ENCODE measurements at regions not wholly inside any gene's neighbourhood (a gene's known extent, or its start where the extent isn't known, plus 50 kb on each side); places are given as distances from the start of the nearest gene placed in this dataset.

GRCh38 chr6:164104432-164104831 lies 689.9 kb downstream of the QKI start:
- H3K79me1 ChIP-seq (replicated peaks; ENCODE audit: low read length, poor library complexity, severe bottlenecking) = no peaks in the 10 kb centered on the region
- H2BK120ac ChIP-seq (ENCODE audit: low read depth, low read length) = no peak overlapping the region
- H3K23ac ChIP-seq (ENCODE audit: low read length in 2 of 2) = no peak overlapping the region
- H4K8ac ChIP-seq (ENCODE audit: low read length) = no peak overlapping the region
- H2BK15ac ChIP-seq (ENCODE audit: low read depth, poor library complexity, severe bottlenecking) = no peak overlapping the region
- H3K18ac ChIP-seq (ENCODE audit: low read depth in 1 of 2, low read length in 2 of 2) = no peak overlapping the region
- H2BK5ac ChIP-seq (ENCODE audit: low read depth, low read length, poor library complexity, severe bottlenecking) = no peak overlapping the region
- H3K4ac ChIP-seq (ENCODE audit: low read depth in 1 of 2, low read length in 2 of 2) = no peak overlapping the region
- 83% methylated on average over 3 of the region's 4 CpGs for WGBS
- H3K4me3 ChIP-seq (ENCODE audit: insufficient read depth in 1 of 2, low read depth in 1 of 2, low read length in 2 of 2) = no peak overlapping the region
- H2AK5ac ChIP-seq (ENCODE audit: low read length, severe bottlenecking) = no peak overlapping the region
- H3K14ac ChIP-seq (ENCODE audit: low read length in 2 of 2) = no peak overlapping the region
- no peak overlapping the region for H2AFZ ChIP-seq (ENCODE audit: low read depth, low read length)
- no peaks in the 10 kb centered on the region for H3K36me3 ChIP-seq (ENCODE audit: control insufficient read depth in 1 of 2, insufficient read depth in 2 of 2, low read depth in 1 of 2, low read length in 2 of 2)
- no peaks in the 10 kb centered on the region for H3K27me3 ChIP-seq (ENCODE audit: control insufficient read depth in 1 of 2, insufficient read depth in 1 of 2, low read length in 2 of 2)
- no peak overlapping the region for H3K9ac ChIP-seq (ENCODE audit: low read length)
- H2BK12ac ChIP-seq (ENCODE audit: low read length in 2 of 2) = no peak overlapping the region
- H3K27ac ChIP-seq (ENCODE audit: low read length, poor library complexity, severe bottlenecking) = no peak overlapping the region
- peaks cover 6% of the 10 kb centered on the region for H3K4me1 ChIP-seq (ENCODE audit: control insufficient read depth, insufficient read depth, low read depth, low read length)
- no peaks in the 10 kb centered on the region for H3K9me3 ChIP-seq (ENCODE audit: control insufficient read depth, low read length)
- no peak overlapping the region for H3K4me2 ChIP-seq (ENCODE audit: low read length, poor library complexity, severe bottlenecking)
- H4K91ac ChIP-seq (ENCODE audit: low read length) = no peak overlapping the region
- no peak for DNase-seq

DNA sequence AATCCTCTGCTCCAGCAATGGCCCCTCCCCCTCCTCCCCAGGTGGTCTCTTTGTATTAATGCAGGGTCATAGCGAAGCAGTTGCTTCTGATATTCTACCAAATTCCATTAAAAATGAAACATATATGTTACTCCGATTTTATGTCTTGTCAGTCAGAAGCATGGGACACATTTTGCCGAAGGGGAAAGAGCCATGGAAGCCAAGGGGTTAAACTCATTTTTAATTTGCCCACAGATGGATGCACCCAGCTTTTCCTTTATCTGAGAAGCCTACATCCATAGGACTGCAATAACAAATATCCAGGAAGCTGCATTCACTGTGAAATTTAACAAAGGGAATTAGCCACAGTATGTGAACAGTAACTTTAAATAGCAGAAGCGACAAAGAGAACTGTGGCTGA lies 688.2 kb downstream of the QKI start:
- Histone ChIP-seq H4K8ac (ENCODE audit: low read length) (no peak overlapping the region), H3K27me3 (ENCODE audit: control insufficient read depth in 1 of 2, insufficient read depth in 1 of 2, low read length in 2 of 2) (no peaks in the 10 kb centered on the region), H2AFZ (ENCODE audit: low read depth, low read length) (no peak overlapping the region), H2AK5ac (ENCODE audit: low read length, severe bottlenecking) (no peak overlapping the region), H3K27ac (ENCODE audit: low read length, poor library complexity, severe bottlenecking) (no peak overlapping the region), H3K36me3 (ENCODE audit: control insufficient read depth in 1 of 2, insufficient read depth in 2 of 2, low read depth in 1 of 2, low read length in 2 of 2) (no peaks in the 10 kb centered on the region), H3K79me1 (replicated peaks; ENCODE audit: low read length, poor library complexity, severe bottlenecking) (no peaks in the 10 kb centered on the region), H3K9ac (ENCODE audit: low read length) (no peak overlapping the region), H4K91ac (ENCODE audit: low read length) (no peak overlapping the region), H2BK120ac (ENCODE audit: low read depth, low read length) (no peak overlapping the region), H3K14ac (ENCODE audit: low read length in 2 of 2) (no peak overlapping the region), H3K4ac (ENCODE audit: low read depth in 1 of 2, low read length in 2 of 2) (no peak overlapping the region), H3K18ac (ENCODE audit: low read depth in 1 of 2, low read length in 2 of 2) (no peak overlapping the region), H3K4me2 (ENCODE audit: low read length, poor library complexity, severe bottlenecking) (no peak overlapping the region), H3K4me3 (ENCODE audit: insufficient read depth in 1 of 2, low read depth in 1 of 2, low read length in 2 of 2) (no peak overlapping the region), H3K9me3 (ENCODE audit: control insufficient read depth, low read length) (no peaks in the 10 kb centered on the region), H3K23ac (ENCODE audit: low read length in 2 of 2) (no peak overlapping the region), H2BK5ac (ENCODE audit: low read depth, low read length, poor library complexity, severe bottlenecking) (no peak overlapping the region), H2BK12ac (ENCODE audit: low read length in 2 of 2) (no peak overlapping the region), H3K4me1 (ENCODE audit: control insufficient read depth, insufficient read depth, low read depth, low read length) (no peaks in the 10 kb centered on the region), H2BK15ac (ENCODE audit: low read depth, poor library complexity, severe bottlenecking) (no peak overlapping the region)
- WGBS = 78% methylated on average over 3 of the region's 4 CpGs
- DNase-seq = no peak

- Histone ChIP-seq H2BK5ac (ENCODE audit: low read depth, low read length, poor library complexity, severe bottlenecking) (no peak overlapping the region), H2BK15ac (ENCODE audit: low read depth, poor library complexity, severe bottlenecking) (no peak overlapping the region)
Observed at GRCh38 chr6:164101859-164102258, 687.3 kb downstream of the QKI start.

DNA sequence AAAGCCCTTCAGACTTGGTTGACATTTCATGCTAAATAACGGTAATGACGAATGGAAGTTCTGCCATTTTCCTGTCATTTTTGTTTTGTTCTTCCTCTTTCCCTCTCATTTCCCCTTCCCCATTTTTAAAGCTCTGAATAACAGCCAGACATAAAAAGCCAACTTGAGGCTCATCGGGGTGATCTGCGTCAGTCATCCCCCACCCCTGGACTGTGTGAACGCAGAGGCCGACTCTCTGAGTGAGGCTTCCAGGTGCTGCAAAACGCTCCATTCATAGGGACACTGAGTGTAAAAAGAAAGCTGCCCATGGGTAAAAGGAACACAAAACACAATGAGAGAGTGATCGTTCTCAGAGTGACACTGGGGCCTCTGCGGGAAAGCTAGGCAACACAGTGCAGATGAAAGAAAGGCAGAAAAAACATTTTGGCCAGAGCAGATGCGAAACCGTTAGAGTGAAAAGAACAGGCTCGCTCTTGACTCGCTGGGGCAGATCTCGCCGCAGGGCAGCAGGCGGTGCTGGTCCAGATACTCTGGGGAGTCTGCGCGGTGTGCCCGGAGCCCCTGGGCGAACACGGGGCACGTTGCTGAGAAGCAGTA lies 684.8 kb downstream of the QKI start:
- DNase-seq = no peak
- no peak overlapping the region for H3K27ac ChIP-seq (ENCODE audit: low read length, poor library complexity, severe bottlenecking)
- 94% methylated on average over 19 of the region's 22 CpGs for WGBS
- no peak overlapping the region for H3K14ac ChIP-seq (ENCODE audit: low read length in 2 of 2)
- no peaks in the 10 kb centered on the region for H3K9me3 ChIP-seq (ENCODE audit: control insufficient read depth, low read length)
- no peak overlapping the region for H3K4me3 ChIP-seq (ENCODE audit: insufficient read depth in 1 of 2, low read depth in 1 of 2, low read length in 2 of 2)
- H2BK12ac ChIP-seq (ENCODE audit: low read length in 2 of 2) = no peak overlapping the region
- H2AK5ac ChIP-seq (ENCODE audit: low read length, severe bottlenecking) = no peak overlapping the region
- no peak overlapping the region for H3K9ac ChIP-seq (ENCODE audit: low read length)
- H2BK15ac ChIP-seq (ENCODE audit: low read depth, poor library complexity, severe bottlenecking) = no peak overlapping the region
- H2AFZ ChIP-seq (ENCODE audit: low read depth, low read length) = no peak overlapping the region
- no peaks in the 10 kb centered on the region for H3K36me3 ChIP-seq (ENCODE audit: control insufficient read depth in 1 of 2, insufficient read depth in 2 of 2, low read depth in 1 of 2, low read length in 2 of 2)
- no peak overlapping the region for H3K4ac ChIP-seq (ENCODE audit: low read depth in 1 of 2, low read length in 2 of 2)
- H4K91ac ChIP-seq (ENCODE audit: low read length) = no peak overlapping the region
- no peak overlapping the region for H2BK5ac ChIP-seq (ENCODE audit: low read depth, low read length, poor library complexity, severe bottlenecking)
- no peak overlapping the region for H2BK120ac ChIP-seq (ENCODE audit: low read depth, low read length)
- no peaks in the 10 kb centered on the region for H3K4me1 ChIP-seq (ENCODE audit: control insufficient read depth, insufficient read depth, low read depth, low read length)
- H3K18ac ChIP-seq (ENCODE audit: low read depth in 1 of 2, low read length in 2 of 2) = no peak overlapping the region
- no peak overlapping the region for H3K4me2 ChIP-seq (ENCODE audit: low read length, poor library complexity, severe bottlenecking)
- H3K23ac ChIP-seq (ENCODE audit: low read length in 2 of 2) = no peak overlapping the region
- H4K8ac ChIP-seq (ENCODE audit: low read length) = no peak overlapping the region
- H3K79me1 ChIP-seq (replicated peaks; ENCODE audit: low read length, poor library complexity, severe bottlenecking) = no peaks in the 10 kb centered on the region
- H3K27me3 ChIP-seq (ENCODE audit: control insufficient read depth in 1 of 2, insufficient read depth in 1 of 2, low read length in 2 of 2) = no peaks in the 10 kb centered on the region

More at GRCh38 chr6:164101859-164102258, 687.3 kb downstream of the QKI start:
- H3K9me3 ChIP-seq (ENCODE audit: control insufficient read depth, low read length) = no peaks in the 10 kb centered on the region
- no peak overlapping the region for H3K23ac ChIP-seq (ENCODE audit: low read length in 2 of 2)
- no peak overlapping the region for H3K14ac ChIP-seq (ENCODE audit: low read length in 2 of 2)
- H3K36me3 ChIP-seq (ENCODE audit: control insufficient read depth in 1 of 2, insufficient read depth in 2 of 2, low read depth in 1 of 2, low read length in 2 of 2) = no peaks in the 10 kb centered on the region
- WGBS = 84% methylated on average over 1 of the region's 2 CpGs
- H3K4me1 ChIP-seq (ENCODE audit: control insufficient read depth, insufficient read depth, low read depth, low read length) = no peaks in the 10 kb centered on the region
- H2AK5ac ChIP-seq (ENCODE audit: low read length, severe bottlenecking) = no peak overlapping the region
- no peak overlapping the region for H3K4ac ChIP-seq (ENCODE audit: low read depth in 1 of 2, low read length in 2 of 2)
- no peak overlapping the region for H2AFZ ChIP-seq (ENCODE audit: low read depth, low read length)
- no peak overlapping the region for H4K8ac ChIP-seq (ENCODE audit: low read length)
- no peak overlapping the region for H4K91ac ChIP-seq (ENCODE audit: low read length)
- no peak overlapping the region for H3K4me3 ChIP-seq (ENCODE audit: insufficient read depth in 1 of 2, low read depth in 1 of 2, low read length in 2 of 2)
- no peak overlapping the region for H3K4me2 ChIP-seq (ENCODE audit: low read length, poor library complexity, severe bottlenecking)
- no peak for DNase-seq
- no peak overlapping the region for H3K9ac ChIP-seq (ENCODE audit: low read length)
- no peak overlapping the region for H3K18ac ChIP-seq (ENCODE audit: low read depth in 1 of 2, low read length in 2 of 2)
- no peaks in the 10 kb centered on the region for H3K79me1 ChIP-seq (replicated peaks; ENCODE audit: low read length, poor library complexity, severe bottlenecking)
- H3K27ac ChIP-seq (ENCODE audit: low read length, poor library complexity, severe bottlenecking) = no peak overlapping the region
- H2BK120ac ChIP-seq (ENCODE audit: low read depth, low read length) = no peak overlapping the region
- H3K27me3 ChIP-seq (ENCODE audit: control insufficient read depth in 1 of 2, insufficient read depth in 1 of 2, low read length in 2 of 2) = no peaks in the 10 kb centered on the region
- H2BK12ac ChIP-seq (ENCODE audit: low read length in 2 of 2) = no peak overlapping the region
